Fibroblast of lung (primary cell): ENCODE measurements at regions not wholly inside any gene's neighbourhood (a gene's known extent, or its start where the extent isn't known, plus 50 kb on each side); places are given as distances from the start of the nearest gene placed in this dataset.

Experiments
- CTCF ChIP-seq, 2 donors: IDR thresholded peaks in 1 of 2; conservative IDR thresholded peaks in 1 of 2; 1 replicate in 1 of 2; 2 replicates in 1 of 2; pipeline ENCODE4 v1.5.1; 2011 to 2012; ENCODE audit warnings: low read length in 2 of 2, control low read depth in 1 of 2, inconsistent platforms in 1 of 2, low read depth in 1 of 2, mild to moderate bottlenecking in 1 of 2
- EZH2 ChIP-seq: IDR thresholded peaks from 2 replicates; pipeline ENCODE4 v1.5.1; 2012; ENCODE audit warnings: low read length, control low read depth, mild to moderate bottlenecking; ENCODE audit errors: missing control alignments

- TF ChIP-seq EZH2, result no peak
- no peak for TF ChIP-seq CTCF (conservative IDR thresholded peaks at IDR 0.05 in 1 of 2, IDR thresholded peaks at IDR 0.05 in 1 of 2; ENCODE audit: low read depth in 1 of 2, low read length in 2 of 2)
Measured at GRCh38 chr20:6914986-6915385, 147.5 kb downstream of the BMP2 start.
